NT2/D1 (cell line): ENCODE measurements at regions not wholly inside any gene's neighbourhood (a gene's known extent, or its start where the extent isn't known, plus 50 kb on each side); places are given as distances from the start of the nearest gene placed in this dataset.

Experiments
- SUZ12 ChIP-seq: IDR thresholded peaks from 2 replicates; pipeline ENCODE4 v1.6.1; 2011; ENCODE audit not compliant: insufficient read length, insufficient read depth; ENCODE audit errors: extremely low read depth
- YY1 ChIP-seq: IDR thresholded peaks from 2 replicates; pipeline ENCODE4 v1.6.1; 2011; ENCODE audit not compliant: insufficient read length, insufficient read depth

DNA sequence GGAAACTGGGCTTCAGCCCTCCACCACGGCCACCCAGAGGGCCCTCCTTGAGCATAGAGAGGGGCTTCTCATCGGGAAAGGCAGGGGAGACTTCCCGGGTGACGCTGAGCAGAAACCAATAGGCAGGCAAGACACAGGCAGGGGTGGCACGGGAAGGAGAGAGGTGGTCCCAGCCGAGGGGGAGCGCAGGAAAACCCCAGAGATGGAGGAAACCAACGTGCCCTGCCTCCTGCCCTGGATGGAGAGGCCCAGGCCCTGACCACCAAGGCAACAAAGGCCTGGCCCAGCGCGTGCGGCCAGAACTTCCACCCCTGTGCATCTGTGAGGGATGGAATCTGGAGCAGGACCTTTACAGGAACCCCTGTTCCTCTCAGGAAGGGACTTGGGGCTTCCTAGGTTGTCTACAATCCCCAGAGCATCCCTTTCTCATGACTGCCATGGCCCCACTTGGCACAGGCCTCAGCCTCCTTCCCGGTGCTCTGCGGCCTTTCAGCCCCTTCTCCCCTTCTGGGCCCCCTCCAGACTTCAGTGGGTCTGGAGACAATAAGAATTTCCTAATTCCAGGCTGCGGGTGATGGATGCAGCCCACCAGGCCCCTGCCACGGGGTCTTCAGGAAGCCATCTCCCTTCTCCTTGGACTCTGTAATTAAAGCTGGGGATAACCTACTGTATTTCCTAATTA lies 137.0 kb upstream of the RET start:
- TF ChIP-seq SUZ12 = no peak
- TF ChIP-seq YY1 = no peak
